Parathyroid adenoma (tissue), 2 donors: ENCODE measurements at regions not wholly inside any gene's neighbourhood (a gene's known extent, or its start where the extent isn't known, plus 50 kb on each side); places are given as distances from the start of the nearest gene placed in this dataset.

ENCODE experiments used
- H2AFZ ChIP-seq: fragments of 300-600 bp; sonication (generic); one replicate; pipeline ENCODE4 v1.7.0; 2017; ENCODE audit warnings: antibody characterized with exemption, mild to moderate bottlenecking
- H3K27ac ChIP-seq: fragments of 300-600 bp; sonication (generic); one replicate; pipeline ENCODE4 v1.7.0; 2017
- H3K27me3 ChIP-seq: fragments of 300-600 bp; sonication (generic); one replicate; pipeline ENCODE4 v1.7.0; 2017; ENCODE audit warnings: low read length; ENCODE audit not compliant: control insufficient read depth, insufficient read depth
- H3K36me3 ChIP-seq: fragments of 300-600 bp; sonication (generic); one replicate; pipeline ENCODE4 v1.7.0; 2017; ENCODE audit warnings: low read length; ENCODE audit not compliant: control insufficient read depth, insufficient read depth
- H3K4me1 ChIP-seq: fragments of 300-600 bp; sonication (generic); one replicate; pipeline ENCODE4 v1.7.0; 2017; ENCODE audit warnings: control low read depth
- H3K4me2 ChIP-seq: fragments of 300-600 bp; sonication (generic); one replicate; pipeline ENCODE4 v1.7.0; 2017; ENCODE audit warnings: low read length
- H3K4me3 ChIP-seq: fragments of 300-600 bp; sonication (generic); one replicate; pipeline ENCODE4 v1.7.0; 2017; ENCODE audit warnings: low read depth, low read length
- H3K79me2 ChIP-seq: fragments of 300-600 bp; sonication (generic); one replicate; pipeline ENCODE4 v1.7.0; 2017; ENCODE audit warnings: control low read depth
- H3K9ac ChIP-seq: fragments of 300-600 bp; sonication (generic); one replicate; pipeline ENCODE4 v1.7.0; 2017; ENCODE audit warnings: mild to moderate bottlenecking
- H3K9me3 ChIP-seq: fragments of 300-600 bp; sonication (generic); one replicate; pipeline ENCODE4 v1.7.0; 2017; ENCODE audit warnings: low read length; ENCODE audit not compliant: control insufficient read depth
- TF ChIP-seq, protein P1 (sequence below): fragments of 300-600 bp; sonication (generic); IDR thresholded peaks from one replicate; pipeline ENCODE4 v1.7.0; 2017; ENCODE audit warnings: antibody characterized with exemption, mild to moderate bottlenecking
- donor health status: primary hyperparathyroidism.

DNA sequence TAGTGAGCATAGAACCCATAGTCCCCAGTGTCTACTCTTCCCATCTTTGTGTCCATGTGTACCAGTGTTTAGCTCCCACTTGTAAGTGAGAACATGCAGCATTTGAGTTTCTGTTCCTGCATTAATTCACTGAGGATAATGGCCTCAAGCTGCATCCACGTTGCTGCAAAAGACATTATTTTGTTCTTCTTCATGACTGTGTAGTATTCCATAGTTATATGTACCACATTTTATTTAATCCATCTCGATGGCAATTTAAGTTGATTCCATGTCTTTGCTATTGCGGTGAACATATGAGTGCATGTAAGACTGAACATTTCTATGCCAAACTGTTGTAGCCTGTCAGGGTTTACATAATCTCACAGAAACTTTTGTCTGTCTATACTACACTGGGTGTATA lies 237.2 kb downstream of the IPO8 start:
- Histone ChIP-seq H3K9me3 (no peaks in the 10 kb centered on the region), H2AFZ (no peak overlapping the region), H3K79me2 (no peaks in the 10 kb centered on the region), H3K4me3 (no peak overlapping the region), H3K4me2 (no peak overlapping the region), H3K27ac (no peak overlapping the region), H3K27me3 (no peaks in the 10 kb centered on the region), H3K4me1 (no peaks in the 10 kb centered on the region), H3K9ac (no peak overlapping the region), H3K36me3 (no peaks in the 10 kb centered on the region)
- TF ChIP-seq, protein P1, sequence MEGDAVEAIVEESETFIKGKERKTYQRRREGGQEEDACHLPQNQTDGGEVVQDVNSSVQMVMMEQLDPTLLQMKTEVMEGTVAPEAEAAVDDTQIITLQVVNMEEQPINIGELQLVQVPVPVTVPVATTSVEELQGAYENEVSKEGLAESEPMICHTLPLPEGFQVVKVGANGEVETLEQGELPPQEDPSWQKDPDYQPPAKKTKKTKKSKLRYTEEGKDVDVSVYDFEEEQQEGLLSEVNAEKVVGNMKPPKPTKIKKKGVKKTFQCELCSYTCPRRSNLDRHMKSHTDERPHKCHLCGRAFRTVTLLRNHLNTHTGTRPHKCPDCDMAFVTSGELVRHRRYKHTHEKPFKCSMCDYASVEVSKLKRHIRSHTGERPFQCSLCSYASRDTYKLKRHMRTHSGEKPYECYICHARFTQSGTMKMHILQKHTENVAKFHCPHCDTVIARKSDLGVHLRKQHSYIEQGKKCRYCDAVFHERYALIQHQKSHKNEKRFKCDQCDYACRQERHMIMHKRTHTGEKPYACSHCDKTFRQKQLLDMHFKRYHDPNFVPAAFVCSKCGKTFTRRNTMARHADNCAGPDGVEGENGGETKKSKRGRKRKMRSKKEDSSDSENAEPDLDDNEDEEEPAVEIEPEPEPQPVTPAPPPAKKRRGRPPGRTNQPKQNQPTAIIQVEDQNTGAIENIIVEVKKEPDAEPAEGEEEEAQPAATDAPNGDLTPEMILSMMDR = no peak

GRCh38 chr12:30457621-30458289 lies 237.9 kb downstream of the IPO8 start:
- no peaks in the 10 kb centered on the region for H3K9me3 ChIP-seq
- TF ChIP-seq, protein P1 = no peak
- H3K4me3 ChIP-seq = no peak overlapping the region
- no peaks in the 10 kb centered on the region for H3K4me1 ChIP-seq
- no peaks in the 10 kb centered on the region for H3K27me3 ChIP-seq
- H3K9ac ChIP-seq = no peak overlapping the region
- H3K27ac ChIP-seq = no peak overlapping the region
- H3K79me2 ChIP-seq = no peaks in the 10 kb centered on the region
- H3K4me2 ChIP-seq = no peak overlapping the region
- no peak overlapping the region for H2AFZ ChIP-seq
- no peaks in the 10 kb centered on the region for H3K36me3 ChIP-seq

DNA sequence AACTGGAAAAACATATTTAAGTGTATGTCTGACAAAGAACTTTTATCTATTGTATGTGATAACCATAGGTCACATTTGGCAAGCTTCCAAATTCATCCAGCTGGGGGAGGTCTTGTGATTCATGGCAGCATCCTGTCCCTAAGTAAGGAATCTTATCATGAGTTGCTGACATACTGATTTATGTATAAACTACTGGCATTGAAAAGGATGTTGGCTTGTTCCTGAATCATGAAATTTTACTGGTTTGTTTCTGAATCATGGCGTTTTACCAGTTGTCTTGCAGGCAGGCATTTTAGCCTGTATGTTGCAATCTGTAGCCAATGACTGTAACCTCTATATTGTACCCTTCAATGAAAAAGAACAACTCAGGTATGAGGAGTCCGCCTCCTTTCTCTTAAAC lies 244.8 kb downstream of the IPO8 start:
- H3K79me2 ChIP-seq = no peaks in the 10 kb centered on the region
- TF ChIP-seq, protein P1 = no peak
- no peaks in the 10 kb centered on the region for H3K4me1 ChIP-seq
- H3K4me3 ChIP-seq = no peak overlapping the region
- no peak overlapping the region for H2AFZ ChIP-seq
- peak overlapping the region; percentile 10 for H3K9ac ChIP-seq
- no peaks in the 10 kb centered on the region for H3K27me3 ChIP-seq
- no peaks in the 10 kb centered on the region for H3K36me3 ChIP-seq
- no peak overlapping the region for H3K27ac ChIP-seq
- H3K9me3 ChIP-seq = no peaks in the 10 kb centered on the region
- H3K4me2 ChIP-seq = no peak overlapping the region

- TF ChIP-seq, protein P1 = no peak
- Histone ChIP-seq H3K9me3 (no peaks in the 10 kb centered on the region), H3K4me1 (no peaks in the 10 kb centered on the region), H3K36me3 (no peaks in the 10 kb centered on the region), H3K27me3 (no peaks in the 10 kb centered on the region), H3K79me2 (no peaks in the 10 kb centered on the region), H3K9ac (peak overlapping the region; percentile 10), H2AFZ (no peak overlapping the region), H3K4me3 (no peak overlapping the region), H3K4me2 (no peak overlapping the region), H3K27ac (no peak overlapping the region)
Observed at GRCh38 chr12:30450226-30450625, 245.4 kb downstream of the IPO8 start.

DNA sequence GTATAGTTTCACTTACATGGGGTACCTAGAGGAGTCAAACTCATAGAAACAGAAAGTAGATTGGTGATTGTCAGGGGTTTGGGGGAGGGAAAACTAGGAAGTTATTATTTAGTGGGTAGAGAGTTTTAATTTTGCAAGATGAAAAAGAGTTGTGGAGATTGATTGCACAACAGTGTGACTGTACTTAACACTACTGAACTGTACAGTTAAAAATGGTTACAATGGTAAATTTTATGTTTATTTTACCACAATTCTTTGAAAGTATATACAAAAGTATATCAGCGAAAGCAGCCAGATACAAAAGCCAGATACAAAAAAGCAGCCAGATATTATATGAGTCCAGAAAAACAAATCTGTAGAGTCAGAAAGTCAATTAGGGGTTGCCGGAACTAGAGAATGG lies 247.6 kb downstream of the IPO8 start:
- Histone ChIP-seq H3K9ac (no peak overlapping the region), H3K27me3 (no peaks in the 10 kb centered on the region), H3K79me2 (no peaks in the 10 kb centered on the region), H2AFZ (no peak overlapping the region), H3K36me3 (no peaks in the 10 kb centered on the region), H3K4me1 (no peaks in the 10 kb centered on the region), H3K27ac (no peak overlapping the region), H3K4me2 (no peak overlapping the region), H3K4me3 (no peak overlapping the region), H3K9me3 (no peaks in the 10 kb centered on the region)
- TF ChIP-seq, protein P1 = no peak
